SK-N-MC (cell line): ENCODE measurements at regions not wholly inside any gene's neighbourhood (a gene's known extent, or its start where the extent isn't known, plus 50 kb on each side); places are given as distances from the start of the nearest gene placed in this dataset.

Experiments
- EZH2 ChIP-seq: fragments of 200-600 bp; sonication (generic); IDR thresholded peaks from one replicate; pipeline ENCODE4 v1.6.1; 2017; ENCODE audit warnings: antibody characterized with exemption
- FOXP2 ChIP-seq: optimal IDR thresholded peaks from 2 replicates; pipeline ENCODE3; 2011; ENCODE audit warnings: mild to moderate bottlenecking, moderate library complexity; ENCODE audit not compliant: insufficient read depth; ENCODE audit errors: extremely low read length, control extremely low read depth
- POLR2AphosphoS5 ChIP-seq: IDR thresholded peaks from 2 replicates; pipeline ENCODE4 v1.6.1; 2012; ENCODE audit warnings: mild to moderate bottlenecking, low read depth, low read length, borderline replicate concordance

DNA sequence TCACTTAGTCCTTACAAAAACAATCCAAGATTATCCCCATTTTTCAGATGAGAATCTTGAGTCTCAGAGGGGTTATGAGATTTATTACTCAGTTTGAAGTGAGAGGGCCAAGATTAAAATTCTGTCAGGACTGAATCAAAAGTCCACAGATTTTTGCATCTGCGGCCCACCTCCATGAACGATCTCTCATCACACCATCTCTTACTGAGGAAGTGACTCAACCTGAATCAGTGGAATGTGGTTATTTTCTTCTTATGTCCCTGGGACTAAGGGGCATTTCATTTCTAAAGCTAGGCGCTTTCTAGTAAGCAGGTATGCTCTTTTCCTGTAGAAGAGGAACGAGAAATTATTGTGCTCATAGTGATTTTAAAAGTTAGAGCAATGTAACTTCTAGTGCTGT, 360.3 kb upstream of the SPHKAP start:
- TF ChIP-seq EZH2 (no peak), POLR2AphosphoS5 (no peak), FOXP2 (no peak)
